ENCODE measurements at regions not wholly inside any gene's neighbourhood (a gene's known extent, or its start where the extent isn't known, plus 50 kb on each side); places are given as distances from the start of the nearest gene placed in this dataset.

DNA sequence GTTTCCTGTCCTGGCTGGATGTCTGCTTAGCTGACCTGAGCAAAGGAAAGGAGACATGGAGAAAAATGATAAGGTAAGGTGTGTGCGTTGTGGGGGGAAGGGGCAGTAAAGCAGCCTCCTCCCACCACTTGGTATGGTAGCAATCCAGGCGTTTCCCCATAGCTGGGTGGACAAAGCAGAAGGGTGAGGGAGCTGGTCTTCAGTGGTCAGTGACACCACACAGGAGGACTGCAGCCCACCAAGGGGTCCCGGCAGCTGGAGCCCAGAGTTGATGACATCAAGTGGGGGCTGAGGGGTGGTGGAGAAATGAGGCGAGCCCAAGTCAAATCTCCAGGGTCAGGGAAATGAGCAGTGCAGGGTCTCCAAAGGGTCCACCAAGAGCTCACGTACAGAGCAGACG lies 69.3 kb upstream of the LRRN2 start:
- H3K27me3 ChIP-seq, result no peaks in the 10 kb centered on the region
- no peak for TF ChIP-seq POLR2A (IDR thresholded peaks at IDR 0.05)
- TF ChIP-seq, protein P1, sequence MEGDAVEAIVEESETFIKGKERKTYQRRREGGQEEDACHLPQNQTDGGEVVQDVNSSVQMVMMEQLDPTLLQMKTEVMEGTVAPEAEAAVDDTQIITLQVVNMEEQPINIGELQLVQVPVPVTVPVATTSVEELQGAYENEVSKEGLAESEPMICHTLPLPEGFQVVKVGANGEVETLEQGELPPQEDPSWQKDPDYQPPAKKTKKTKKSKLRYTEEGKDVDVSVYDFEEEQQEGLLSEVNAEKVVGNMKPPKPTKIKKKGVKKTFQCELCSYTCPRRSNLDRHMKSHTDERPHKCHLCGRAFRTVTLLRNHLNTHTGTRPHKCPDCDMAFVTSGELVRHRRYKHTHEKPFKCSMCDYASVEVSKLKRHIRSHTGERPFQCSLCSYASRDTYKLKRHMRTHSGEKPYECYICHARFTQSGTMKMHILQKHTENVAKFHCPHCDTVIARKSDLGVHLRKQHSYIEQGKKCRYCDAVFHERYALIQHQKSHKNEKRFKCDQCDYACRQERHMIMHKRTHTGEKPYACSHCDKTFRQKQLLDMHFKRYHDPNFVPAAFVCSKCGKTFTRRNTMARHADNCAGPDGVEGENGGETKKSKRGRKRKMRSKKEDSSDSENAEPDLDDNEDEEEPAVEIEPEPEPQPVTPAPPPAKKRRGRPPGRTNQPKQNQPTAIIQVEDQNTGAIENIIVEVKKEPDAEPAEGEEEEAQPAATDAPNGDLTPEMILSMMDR (IDR thresholded peaks at IDR 0.05), result no peak
- no peaks in the 10 kb centered on the region for H3K4me1 ChIP-seq
- no peaks in the 10 kb centered on the region for H3K36me3 ChIP-seq
- no peaks in the 10 kb centered on the region for H3K9me3 ChIP-seq
- no peak overlapping the region for H3K27ac ChIP-seq
- no peak for DNase-seq
- no peak overlapping the region for H3K4me3 ChIP-seq

GRCh38 chr1:204756349-204756748 lies 70.8 kb upstream of the LRRN2 start:
- DNase-seq, result no peak
- H3K27me3 ChIP-seq, result no peaks in the 10 kb centered on the region
- no peaks in the 10 kb centered on the region for H3K9me3 ChIP-seq
- no peaks in the 10 kb centered on the region for H3K36me3 ChIP-seq
- TF ChIP-seq, protein P1 (IDR thresholded peaks at IDR 0.05), result no peak
- no peak for TF ChIP-seq POLR2A (IDR thresholded peaks at IDR 0.05)
- no peaks in the 10 kb centered on the region for H3K4me1 ChIP-seq
- H3K27ac ChIP-seq, result no peak overlapping the region
- H3K4me3 ChIP-seq, result no peak overlapping the region

DNA sequence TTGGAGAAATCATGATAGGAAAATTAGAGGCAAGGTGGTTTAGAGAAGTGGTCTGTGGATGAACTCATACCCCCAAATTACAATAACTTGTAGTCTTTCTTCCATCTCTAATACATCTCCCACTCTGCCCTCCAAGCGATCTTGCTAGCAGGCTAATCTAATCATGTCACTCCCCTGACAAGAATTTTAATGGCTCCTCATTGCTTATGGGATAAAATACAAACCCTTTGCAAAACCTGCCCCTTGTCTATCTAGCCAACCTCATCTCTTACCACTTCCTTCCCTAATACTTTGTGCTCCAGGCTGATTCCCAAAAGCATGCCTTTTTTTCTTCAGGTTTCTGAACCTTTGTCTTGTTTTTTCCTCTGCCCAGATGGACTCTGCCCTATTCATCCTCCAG lies 71.3 kb upstream of the LRRN2 start:
- Histone ChIP-seq H3K36me3 (no peaks in the 10 kb centered on the region), H3K9me3 (no peaks in the 10 kb centered on the region), H3K27me3 (no peaks in the 10 kb centered on the region), H3K4me3 (no peak overlapping the region), H3K27ac (no peak overlapping the region), H3K4me1 (no peaks in the 10 kb centered on the region)
- DNase-seq, result no peak
- TF ChIP-seq POLR2A (IDR thresholded peaks at IDR 0.05), result no peak
- TF ChIP-seq, protein P1 (IDR thresholded peaks at IDR 0.05), result no peak

DNA sequence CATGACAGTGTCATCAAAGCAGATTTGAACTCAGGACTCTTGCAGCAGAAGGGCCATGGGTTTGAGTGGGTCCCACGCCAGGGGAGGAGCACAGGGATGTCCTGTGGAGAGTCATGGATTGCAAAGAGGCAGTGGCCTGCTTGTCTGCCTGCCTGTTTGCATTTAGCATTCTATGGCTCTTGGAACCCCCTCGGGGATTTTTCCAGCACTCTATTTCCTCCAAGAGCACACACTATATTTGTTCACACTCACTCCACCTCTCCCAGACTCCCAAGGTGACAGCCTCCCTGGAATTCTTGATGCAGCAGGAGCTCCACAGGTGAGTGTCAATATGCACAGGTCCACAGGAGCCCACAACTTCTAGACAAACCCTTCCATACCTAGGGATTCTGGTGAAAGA lies 73.1 kb upstream of the LRRN2 start:
- Histone ChIP-seq H3K4me3 (no peak overlapping the region), H3K9me3 (no peaks in the 10 kb centered on the region), H3K27me3 (no peaks in the 10 kb centered on the region), H3K27ac (no peak overlapping the region), H3K4me1 (peaks cover 0 to 2% (median under 1%) of the 10 kb centered on the region in 4 donors), H3K36me3 (no peaks in the 10 kb centered on the region)
- TF ChIP-seq, protein P1 (IDR thresholded peaks at IDR 0.05), result no peak
- TF ChIP-seq POLR2A (IDR thresholded peaks at IDR 0.05), result no peak
- no peak for DNase-seq

DNA sequence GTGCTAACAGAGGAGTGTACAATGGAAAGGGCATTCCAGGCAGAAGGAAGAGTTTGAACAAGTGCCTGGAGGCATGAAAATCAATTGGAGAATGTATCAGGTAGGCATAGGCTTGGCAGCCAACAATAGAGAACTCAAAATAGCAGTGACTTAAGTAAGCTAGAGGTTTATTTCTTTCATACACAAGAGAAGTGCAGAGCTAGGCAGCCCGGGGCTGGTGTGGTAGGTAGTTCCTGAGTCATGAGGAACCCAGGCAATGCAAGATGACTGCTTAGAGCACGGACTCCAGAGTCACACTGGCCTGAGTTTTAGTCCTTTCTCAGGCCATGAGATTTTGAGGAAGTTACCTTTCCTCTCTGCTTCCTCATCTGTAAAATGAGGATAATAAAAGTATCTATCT lies 74.8 kb upstream of the LRRN2 start:
- TF ChIP-seq, protein P1 (IDR thresholded peaks at IDR 0.05), result no peak
- TF ChIP-seq POLR2A (IDR thresholded peaks at IDR 0.05), result no peak
- no peaks in the 10 kb centered on the region for H3K36me3 ChIP-seq
- no peaks in the 10 kb centered on the region for H3K9me3 ChIP-seq
- no peaks in the 10 kb centered on the region for H3K27me3 ChIP-seq
- no peak overlapping the region for H3K4me3 ChIP-seq
- H3K27ac ChIP-seq, result no peak overlapping the region
- no peak for DNase-seq
- peaks cover 0 to 11% (median 3%) of the 10 kb centered on the region in 4 donors for H3K4me1 ChIP-seq

DNA sequence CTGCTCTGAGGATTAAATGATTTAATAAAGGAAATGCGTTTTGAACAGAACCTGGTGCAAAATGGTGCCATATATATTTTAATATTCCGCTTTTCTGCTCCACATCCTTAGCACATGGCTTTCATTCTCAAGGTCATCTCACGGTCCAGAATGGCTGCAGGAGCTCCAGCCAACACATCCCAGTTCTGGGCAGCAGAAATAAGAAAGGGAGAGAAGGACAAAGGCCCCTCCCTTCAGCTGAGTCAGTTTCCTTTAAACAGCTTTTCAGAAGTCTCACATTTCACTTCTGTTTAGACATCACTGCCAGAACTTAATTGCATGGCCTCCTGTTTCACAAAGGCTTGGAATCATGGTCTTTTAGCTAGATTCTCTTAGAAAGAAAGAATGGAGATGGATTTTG lies 75.2 kb upstream of the LRRN2 start:
- H3K27me3 ChIP-seq, result no peaks in the 10 kb centered on the region
- no peak for TF ChIP-seq POLR2A (IDR thresholded peaks at IDR 0.05)
- TF ChIP-seq, protein P1 (IDR thresholded peaks at IDR 0.05), result no peak
- peaks cover 0 to 11% (median 3%) of the 10 kb centered on the region in 4 donors for H3K4me1 ChIP-seq
- H3K9me3 ChIP-seq, result no peaks in the 10 kb centered on the region
- no peaks in the 10 kb centered on the region for H3K36me3 ChIP-seq
- no peak overlapping the region for H3K27ac ChIP-seq
- DNase-seq, result no peak
- no peak overlapping the region for H3K4me3 ChIP-seq
